Tibial nerve (tissue), 4 donors: ENCODE measurements at regions not wholly inside any gene's neighbourhood (a gene's known extent, or its start where the extent isn't known, plus 50 kb on each side); places are given as distances from the start of the nearest gene placed in this dataset.

Experiments used
- DNase-seq, 2 donors: peaks; one replicate each; pipeline ENCODE4 v3.0.0-alpha.2; 2019; ENCODE audit warnings: low spot score in 2 of 2
- H3K27ac ChIP-seq, 4 donors: fragments of 200-600 bp; sonication (generic) in 3 of 4; one replicate each; pipeline ENCODE4 v1.5.1; 2017 to 2019; ENCODE audit warnings: mild to moderate bottlenecking in 1 of 4
- H3K27me3 ChIP-seq, 2 donors: fragments of 200-600 bp; sonication (generic) in 1 of 2; one replicate each; pipeline versions ENCODE4 v1.5.1 to v1.6.0; 2017 to 2019
- H3K36me3 ChIP-seq, 3 donors: fragments of 200-600 bp; sonication (generic); one replicate each; pipeline ENCODE4 v1.5.1; 2018 to 2019
- H3K4me1 ChIP-seq, 4 donors: fragments of 200-600 bp; sonication (generic) in 3 of 4; one replicate each; pipeline ENCODE4 v1.5.1; 2017 to 2019
- H3K4me3 ChIP-seq, 4 donors: fragments of 200-600 bp; sonication (generic) in 3 of 4; one replicate each; pipeline ENCODE4 v1.5.1; 2017 to 2019; ENCODE audit warnings: mild to moderate bottlenecking in 1 of 4, moderate library complexity in 1 of 4
- H3K9me3 ChIP-seq, 4 donors: fragments of 200-600 bp; sonication (generic) in 3 of 4; one replicate each; pipeline ENCODE4 v1.5.1; 2017 to 2019
- EP300 ChIP-seq, 2 donors: sonication (generic); formaldehyde crosslinking; IDR thresholded peaks; one replicate each; pipeline ENCODE4 v1.6.1; 2017; ENCODE audit warnings: antibody characterized with exemption in 2 of 2, mild to moderate bottlenecking in 1 of 2
- POLR2A ChIP-seq, 2 donors: fragments of 450-650 bp; IDR thresholded peaks; one replicate each; pipeline ENCODE4 v1.6.1; 2017; ENCODE audit warnings: antibody characterized with exemption in 2 of 2, mild to moderate bottlenecking in 2 of 2, moderate library complexity in 2 of 2
- WGBS, 2 donors: methylation state at CpG; one replicate each; pipeline ENCODE4 v1.1.5; 2018; 5-methylcytosine and 5-hydroxymethylcytosine counted together
- TF ChIP-seq, protein P1 (sequence below), 5 experiments: fragments of 200-600 bp in 3 of 5; fragments of 450-650 bp in 2 of 5; sonication (generic) in 3 of 5; IDR thresholded peaks; one replicate each; pipeline ENCODE4 v1.5.1; 2016 to 2019; ENCODE audit warnings: antibody characterized with exemption in 5 of 5, mild to moderate bottlenecking in 3 of 5, moderate library complexity in 2 of 5

- no peaks in the 10 kb centered on the region for H3K4me1 ChIP-seq
- no peaks in the 10 kb centered on the region for H3K9me3 ChIP-seq
- H3K27ac ChIP-seq: no peak overlapping the region
- no peak overlapping the region for H3K4me3 ChIP-seq
- H3K36me3 ChIP-seq: no peaks in the 10 kb centered on the region
- TF ChIP-seq, protein P1, sequence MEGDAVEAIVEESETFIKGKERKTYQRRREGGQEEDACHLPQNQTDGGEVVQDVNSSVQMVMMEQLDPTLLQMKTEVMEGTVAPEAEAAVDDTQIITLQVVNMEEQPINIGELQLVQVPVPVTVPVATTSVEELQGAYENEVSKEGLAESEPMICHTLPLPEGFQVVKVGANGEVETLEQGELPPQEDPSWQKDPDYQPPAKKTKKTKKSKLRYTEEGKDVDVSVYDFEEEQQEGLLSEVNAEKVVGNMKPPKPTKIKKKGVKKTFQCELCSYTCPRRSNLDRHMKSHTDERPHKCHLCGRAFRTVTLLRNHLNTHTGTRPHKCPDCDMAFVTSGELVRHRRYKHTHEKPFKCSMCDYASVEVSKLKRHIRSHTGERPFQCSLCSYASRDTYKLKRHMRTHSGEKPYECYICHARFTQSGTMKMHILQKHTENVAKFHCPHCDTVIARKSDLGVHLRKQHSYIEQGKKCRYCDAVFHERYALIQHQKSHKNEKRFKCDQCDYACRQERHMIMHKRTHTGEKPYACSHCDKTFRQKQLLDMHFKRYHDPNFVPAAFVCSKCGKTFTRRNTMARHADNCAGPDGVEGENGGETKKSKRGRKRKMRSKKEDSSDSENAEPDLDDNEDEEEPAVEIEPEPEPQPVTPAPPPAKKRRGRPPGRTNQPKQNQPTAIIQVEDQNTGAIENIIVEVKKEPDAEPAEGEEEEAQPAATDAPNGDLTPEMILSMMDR (IDR thresholded peaks at IDR 0.05): no peak
- TF ChIP-seq POLR2A (IDR thresholded peaks at IDR 0.05) (no peak), EP300 (IDR thresholded peaks at IDR 0.05) (no peak)
- 72 to 74% methylated on average over 11 of the region's 11 CpGs for WGBS, 2 donors
- no peak for DNase-seq
- H3K27me3 ChIP-seq: no peaks in the 10 kb centered on the region
These were observed 271.1 kb downstream of the UQCRFS1 start for GRCh38 chr19:28941833-28942232.

- Histone ChIP-seq H3K36me3 (no peaks in the 10 kb centered on the region), H3K27ac (no peak overlapping the region), H3K9me3 (no peaks in the 10 kb centered on the region), H3K4me3 (no peak overlapping the region), H3K4me1 (no peaks in the 10 kb centered on the region), H3K27me3 (no peaks in the 10 kb centered on the region)
- DNase-seq: no peak
- WGBS, 2 donors: 42 to 50% methylated on average over 7 of the region's 7 CpGs
- no peak for TF ChIP-seq POLR2A (IDR thresholded peaks at IDR 0.05)
- TF ChIP-seq, protein P1 (IDR thresholded peaks at IDR 0.05): no peak
- no peak for TF ChIP-seq EP300 (IDR thresholded peaks at IDR 0.05)
These were observed 272.0 kb downstream of the UQCRFS1 start for GRCh38 chr19:28940751-28941500.

DNA sequence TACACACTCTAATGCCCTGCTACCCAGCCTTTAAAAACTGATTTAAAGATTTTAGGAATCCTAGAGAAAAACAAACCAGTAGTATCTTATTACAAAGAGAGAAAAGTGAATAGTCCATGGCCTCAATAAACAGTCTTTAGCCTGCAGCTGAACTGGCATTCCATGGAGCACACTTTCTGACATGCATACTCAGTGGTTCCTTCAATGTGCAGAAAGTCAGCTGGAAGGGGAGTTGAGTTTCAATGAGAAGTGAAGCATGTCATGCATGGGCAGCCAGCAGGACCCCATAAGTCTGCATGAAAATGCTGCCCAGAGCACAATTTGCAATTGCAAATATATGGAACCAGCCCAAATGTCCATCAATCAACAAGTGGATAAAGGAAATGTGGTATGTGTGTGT is 273.7 kb downstream of the UQCRFS1 start:
- TF ChIP-seq EP300 (IDR thresholded peaks at IDR 0.05) (no peak), POLR2A (IDR thresholded peaks at IDR 0.05) (no peak)
- TF ChIP-seq, protein P1 (IDR thresholded peaks at IDR 0.05): no peak
- no peak overlapping the region for H3K4me3 ChIP-seq
- H3K9me3 ChIP-seq: no peaks in the 10 kb centered on the region
- no peak overlapping the region for H3K27ac ChIP-seq
- H3K4me1 ChIP-seq: no peaks in the 10 kb centered on the region
- H3K27me3 ChIP-seq: no peaks in the 10 kb centered on the region
- DNase-seq: no peak
- H3K36me3 ChIP-seq: no peaks in the 10 kb centered on the region

GRCh38 chr19:28936001-28936400 is 276.9 kb downstream of the UQCRFS1 start:
- Histone ChIP-seq H3K9me3 (no peaks in the 10 kb centered on the region), H3K27me3 (no peaks in the 10 kb centered on the region), H3K27ac (no peak overlapping the region), H3K4me3 (no peak overlapping the region), H3K36me3 (no peaks in the 10 kb centered on the region), H3K4me1 (no peaks in the 10 kb centered on the region)
- no peak for DNase-seq
- 76 to 95% methylated on average over 1 of the region's 1 CpG for WGBS, 2 donors
- no peak for TF ChIP-seq POLR2A (IDR thresholded peaks at IDR 0.05)
- TF ChIP-seq, protein P1 (IDR thresholded peaks at IDR 0.05): no peak
- TF ChIP-seq EP300 (IDR thresholded peaks at IDR 0.05): no peak

- Histone ChIP-seq H3K4me3 (no peak overlapping the region), H3K36me3 (no peaks in the 10 kb centered on the region), H3K4me1 (no peaks in the 10 kb centered on the region), H3K27ac (no peak overlapping the region), H3K27me3 (no peaks in the 10 kb centered on the region), H3K9me3 (no peaks in the 10 kb centered on the region)
- TF ChIP-seq, protein P1 (IDR thresholded peaks at IDR 0.05): no peak
- TF ChIP-seq EP300 (IDR thresholded peaks at IDR 0.05) (no peak), POLR2A (IDR thresholded peaks at IDR 0.05) (no peak)
- DNase-seq: no peak
These were observed 278.3 kb downstream of the UQCRFS1 start for GRCh38 chr19:28934631-28935030.
